Astrocyte of the cerebellum (primary cell): ENCODE measurements at regions not wholly inside any gene's neighbourhood (a gene's known extent, or its start where the extent isn't known, plus 50 kb on each side); places are given as distances from the start of the nearest gene placed in this dataset.

ENCODE experiments used
- DNase-seq: peaks from one replicate; pipeline ENCODE4 v3.0.0-alpha.2; 2011; ENCODE audit warnings: low read depth
- H3K4me3 ChIP-seq: 2 replicates; pipeline ENCODE4 v1.5.1; 2011; ENCODE audit warnings: mild to moderate bottlenecking, low read depth, low read length, moderate library complexity
- CTCF ChIP-seq: IDR thresholded peaks from 2 replicates; pipeline ENCODE4 v1.5.1; 2012; ENCODE audit warnings: low read length, low read depth, moderate library complexity, mild to moderate bottlenecking; ENCODE audit errors: missing control alignments
- in situ Hi-C: cut with HindIII; loops from 2 replicates; pipeline ENCODE4 v1.10.0; 2017; ENCODE audit warnings: low sequenced_read_pairs

DNA sequence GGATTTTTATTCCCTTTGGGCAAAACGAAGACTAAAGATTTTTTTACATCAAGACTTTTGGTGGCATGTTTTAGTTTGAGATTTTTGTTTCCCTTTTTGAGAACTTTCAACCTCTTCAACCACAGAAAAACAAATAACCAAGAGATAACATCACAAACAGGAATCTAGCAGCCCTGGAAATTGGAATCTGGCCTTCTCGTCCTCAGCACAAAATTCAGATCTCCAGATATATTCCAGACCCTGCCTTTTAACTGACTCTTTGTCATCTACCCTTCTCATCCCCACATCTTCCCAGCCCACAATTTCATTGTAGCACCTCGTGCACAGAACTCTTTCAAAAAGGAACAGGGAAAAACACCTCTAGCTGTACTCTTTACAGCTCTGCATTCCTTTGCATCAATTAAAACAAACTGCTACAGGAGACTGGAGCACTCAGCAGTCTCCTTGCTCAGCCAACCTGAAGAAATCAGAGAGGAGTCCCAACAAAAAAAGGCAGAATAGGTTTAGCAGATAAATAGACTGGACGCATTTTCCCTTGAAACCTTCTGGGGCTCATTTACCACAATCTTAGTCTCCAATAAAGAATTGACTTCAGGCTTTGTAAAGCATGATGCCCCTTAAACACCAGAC lies 251.0 kb downstream of the TTLL7 start:
- in situ Hi-C loops = no loop called here
- H3K4me3 ChIP-seq = no peak overlapping the region
- no peak for DNase-seq
- TF ChIP-seq CTCF = no peak

- in situ Hi-C loops = no loop called here
- H3K4me3 ChIP-seq = no peak overlapping the region
- no peak for DNase-seq
- TF ChIP-seq CTCF = no peak
These were observed 252.7 kb downstream of the TTLL7 start for GRCh38 chr1:83746234-83746633.

DNA sequence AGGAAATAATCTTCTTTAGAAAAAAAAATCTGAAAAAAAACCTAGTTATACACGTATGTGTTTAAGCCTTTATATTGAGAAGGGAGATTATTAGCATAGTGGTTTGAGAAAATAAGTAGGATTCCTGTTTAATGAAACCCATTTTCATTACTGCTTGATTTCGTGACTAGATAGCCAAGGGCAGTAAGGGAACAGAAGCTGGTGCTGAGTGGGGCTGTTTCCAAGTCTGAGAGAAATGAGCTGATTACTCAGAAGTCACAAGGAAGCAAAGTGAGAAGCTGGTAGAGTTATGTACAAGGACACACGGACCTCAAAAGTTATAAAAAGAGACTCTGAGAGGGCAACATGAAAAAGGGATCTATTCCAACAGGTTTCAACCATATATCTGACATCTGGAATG lies 256.5 kb downstream of the TTLL7 start:
- TF ChIP-seq CTCF = no peak
- in situ Hi-C loops = no loop called here
- H3K4me3 ChIP-seq = no peak overlapping the region
- no peak for DNase-seq

DNA sequence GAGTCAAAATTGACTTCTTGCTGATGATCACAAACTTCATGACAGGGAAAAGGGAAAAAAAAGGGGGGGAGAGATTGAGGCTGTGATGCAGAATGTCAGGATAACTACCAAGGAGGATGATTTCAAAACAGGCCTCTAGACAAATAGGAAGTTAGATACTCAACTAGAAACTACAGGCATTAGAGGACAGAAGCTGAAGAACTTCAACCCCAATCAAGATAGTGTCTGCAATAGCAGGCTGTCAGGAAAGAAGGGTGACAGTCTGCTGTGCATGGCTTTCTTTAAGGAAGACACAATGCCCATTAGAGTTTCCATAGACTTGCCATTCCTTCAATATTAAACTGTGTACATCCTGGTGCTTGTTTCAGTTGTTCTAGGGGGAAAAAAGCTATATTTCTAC lies 257.2 kb downstream of the TTLL7 start:
- H3K4me3 ChIP-seq = no peak overlapping the region
- no peak for DNase-seq
- in situ Hi-C loops = no loop called here
- no peak for TF ChIP-seq CTCF

DNA sequence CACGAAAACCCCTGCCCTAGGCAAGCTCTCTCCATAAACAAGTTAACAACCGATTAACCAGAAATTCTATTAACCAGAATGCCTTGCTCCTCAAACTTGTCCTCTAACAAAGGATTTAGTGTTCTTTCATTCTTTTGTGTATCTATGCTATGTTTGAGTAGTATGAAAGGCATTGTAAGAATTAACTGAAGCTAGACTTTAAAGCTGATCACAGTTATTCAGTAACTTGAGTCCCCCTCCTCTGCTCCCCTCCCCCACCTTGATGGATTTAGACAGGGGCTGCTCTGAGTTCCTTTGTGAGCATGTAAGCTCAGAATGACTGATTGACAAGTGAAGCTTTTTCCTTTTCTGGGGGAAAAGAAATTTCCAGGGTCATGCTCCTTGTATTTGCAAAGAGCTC lies 257.6 kb downstream of the TTLL7 start:
- no peak overlapping the region for H3K4me3 ChIP-seq
- no peak for DNase-seq
- TF ChIP-seq CTCF = no peak
- in situ Hi-C loops = no loop called here

- H3K4me3 ChIP-seq = no peak overlapping the region
- TF ChIP-seq CTCF = no peak
- no peak for DNase-seq
- in situ Hi-C loops = no loop called here
These were observed 263.4 kb downstream of the TTLL7 start for GRCh38 chr1:83735526-83735925.
